Loucy (cell line): ENCODE measurements at regions not wholly inside any gene's neighbourhood (a gene's known extent, or its start where the extent isn't known, plus 50 kb on each side); places are given as distances from the start of the nearest gene placed in this dataset.

Source experiments
- EZH2phosphoT487 ChIP-seq: fragments of 200-600 bp; IDR thresholded peaks from 2 replicates; pipeline ENCODE4 v1.6.1; 2018; ENCODE audit warnings: antibody characterized with exemption, mild to moderate bottlenecking, moderate library complexity, borderline replicate concordance
- TF ChIP-seq, protein P1 (sequence below): fragments of 200-600 bp; sonication (generic); conservative IDR thresholded peaks from 2 replicates; pipeline ENCODE4 v1.5.1; 2014; ENCODE audit warnings: mild to moderate bottlenecking, antibody characterized with exemption, low read length

DNA sequence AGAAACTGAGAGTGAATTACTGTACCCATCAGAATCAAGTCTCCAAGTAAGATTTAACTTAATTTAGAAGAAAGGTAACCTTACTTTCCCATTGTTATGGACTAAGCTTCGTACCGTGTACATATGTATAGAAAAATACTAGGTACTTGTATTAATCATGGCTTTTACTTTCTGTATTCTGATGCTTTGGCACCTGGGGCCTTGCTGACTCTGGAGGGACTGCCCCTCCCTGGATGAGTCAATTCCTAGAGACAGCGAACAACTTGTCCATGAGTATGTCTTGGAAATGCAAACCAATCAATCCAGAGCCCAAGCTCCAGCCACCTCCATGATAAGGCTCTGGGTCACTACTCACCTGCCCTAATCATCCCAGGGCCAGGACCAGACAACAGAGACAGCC, 50.0 kb upstream of the DGKG start:
- TF ChIP-seq, protein P1, sequence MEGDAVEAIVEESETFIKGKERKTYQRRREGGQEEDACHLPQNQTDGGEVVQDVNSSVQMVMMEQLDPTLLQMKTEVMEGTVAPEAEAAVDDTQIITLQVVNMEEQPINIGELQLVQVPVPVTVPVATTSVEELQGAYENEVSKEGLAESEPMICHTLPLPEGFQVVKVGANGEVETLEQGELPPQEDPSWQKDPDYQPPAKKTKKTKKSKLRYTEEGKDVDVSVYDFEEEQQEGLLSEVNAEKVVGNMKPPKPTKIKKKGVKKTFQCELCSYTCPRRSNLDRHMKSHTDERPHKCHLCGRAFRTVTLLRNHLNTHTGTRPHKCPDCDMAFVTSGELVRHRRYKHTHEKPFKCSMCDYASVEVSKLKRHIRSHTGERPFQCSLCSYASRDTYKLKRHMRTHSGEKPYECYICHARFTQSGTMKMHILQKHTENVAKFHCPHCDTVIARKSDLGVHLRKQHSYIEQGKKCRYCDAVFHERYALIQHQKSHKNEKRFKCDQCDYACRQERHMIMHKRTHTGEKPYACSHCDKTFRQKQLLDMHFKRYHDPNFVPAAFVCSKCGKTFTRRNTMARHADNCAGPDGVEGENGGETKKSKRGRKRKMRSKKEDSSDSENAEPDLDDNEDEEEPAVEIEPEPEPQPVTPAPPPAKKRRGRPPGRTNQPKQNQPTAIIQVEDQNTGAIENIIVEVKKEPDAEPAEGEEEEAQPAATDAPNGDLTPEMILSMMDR: no peak
- TF ChIP-seq EZH2phosphoT487: no peak
